GM23338 (cell line): ENCODE measurements at regions not wholly inside any gene's neighbourhood (a gene's known extent, or its start where the extent isn't known, plus 50 kb on each side); places are given as distances from the start of the nearest gene placed in this dataset.

Experiments used
- CREB1 ChIP-seq: fragments of 250-450 bp; sonication (Bioruptor Pico); IDR thresholded peaks from 2 replicates; pipeline ENCODE4 v1.5.0; 2020; ENCODE audit warnings: low read depth, mild to moderate bottlenecking, moderate library complexity
- CTCF ChIP-seq, 2 experiments: fragments of 200-600 bp in 1 of 2; sonication (generic) in 1 of 2; conservative IDR thresholded peaks; 2 replicates each; pipeline versions ENCODE4 v1.5.1 to v1.6.1; 2016 to 2017; ENCODE audit warnings: antibody characterized with exemption in 2 of 2, low read depth in 2 of 2, mild to moderate bottlenecking in 2 of 2, moderate library complexity in 1 of 2
- ETS1 ChIP-seq: IDR thresholded peaks from 2 replicates; pipeline ENCODE4 v1.6.1; 2016; ENCODE audit warnings: antibody characterized with exemption
- EZH2 ChIP-seq: fragments of 200-600 bp; sonication (generic); IDR thresholded peaks from one replicate; pipeline ENCODE4 v1.8.0; 2017; ENCODE audit warnings: antibody characterized with exemption, mild to moderate bottlenecking, low read depth; ENCODE audit not compliant: unreplicated experiment
- EZH2phosphoT487 ChIP-seq: fragments of 200-600 bp; sonication (generic); IDR thresholded peaks from one replicate; pipeline ENCODE4 v1.8.1; 2018; ENCODE audit warnings: antibody characterized with exemption; ENCODE audit not compliant: unreplicated experiment
- JUNB ChIP-seq: IDR thresholded peaks from one replicate; pipeline ENCODE4 v1.6.1; 2016; ENCODE audit warnings: antibody characterized with exemption; ENCODE audit not compliant: unreplicated experiment
- POLR2AphosphoS5 ChIP-seq: IDR thresholded peaks from 2 replicates; pipeline ENCODE4 v1.6.1; 2016; ENCODE audit warnings: antibody characterized with exemption, low read depth
- REST ChIP-seq: IDR thresholded peaks from one replicate; pipeline ENCODE4 v1.6.1; 2018; ENCODE audit warnings: antibody characterized with exemption; ENCODE audit not compliant: unreplicated experiment
- ZNF114 ChIP-seq: fragments of 250-450 bp; sonication (Bioruptor Pico); IDR thresholded peaks from 2 replicates; pipeline ENCODE4 v1.5.0; 2020; ENCODE audit warnings: mild to moderate bottlenecking, moderate library complexity
- ZNF331 ChIP-seq: fragments of 250-450 bp; sonication (Bioruptor Pico); IDR thresholded peaks from 2 replicates; pipeline ENCODE4 v1.5.0; 2020; ENCODE audit warnings: low read depth, mild to moderate bottlenecking, moderate library complexity

DNA sequence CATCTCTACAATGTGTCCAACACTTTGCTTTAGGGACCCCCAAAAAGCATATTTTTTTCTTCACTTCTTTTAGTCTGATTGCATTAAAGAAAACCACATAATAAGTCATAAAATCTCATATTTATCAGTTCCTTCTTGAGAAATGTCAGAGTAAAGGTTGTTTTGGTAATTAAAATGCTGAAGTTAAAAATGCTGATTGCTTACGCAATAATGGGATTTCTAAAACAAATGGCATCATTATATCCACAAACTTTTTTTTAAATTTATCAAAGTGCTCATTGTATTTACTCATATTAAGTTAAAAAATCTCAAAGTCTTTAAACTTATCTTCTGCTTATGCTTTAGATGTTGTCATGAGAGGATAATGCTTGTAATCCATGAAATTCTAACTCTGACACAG is 737.2 kb upstream of the ARGLU1 start:
- no peak for TF ChIP-seq CTCF (conservative IDR thresholded peaks at IDR 0.05; ENCODE audit: low read depth in 2 of 2)
- no peak for TF ChIP-seq EZH2
- no peak for TF ChIP-seq REST
- TF ChIP-seq JUNB = no peak
- no peak for TF ChIP-seq POLR2AphosphoS5
- TF ChIP-seq ETS1 = no peak
- TF ChIP-seq ZNF114 (CRISPR knock-in tag) = no peak
- TF ChIP-seq EZH2phosphoT487 = no peak
- TF ChIP-seq ZNF331 = no peak
- no peak for TF ChIP-seq CREB1
